ENCODE measurements at regions not wholly inside any gene's neighbourhood (a gene's known extent, or its start where the extent isn't known, plus 50 kb on each side); places are given as distances from the start of the nearest gene placed in this dataset.

DNA sequence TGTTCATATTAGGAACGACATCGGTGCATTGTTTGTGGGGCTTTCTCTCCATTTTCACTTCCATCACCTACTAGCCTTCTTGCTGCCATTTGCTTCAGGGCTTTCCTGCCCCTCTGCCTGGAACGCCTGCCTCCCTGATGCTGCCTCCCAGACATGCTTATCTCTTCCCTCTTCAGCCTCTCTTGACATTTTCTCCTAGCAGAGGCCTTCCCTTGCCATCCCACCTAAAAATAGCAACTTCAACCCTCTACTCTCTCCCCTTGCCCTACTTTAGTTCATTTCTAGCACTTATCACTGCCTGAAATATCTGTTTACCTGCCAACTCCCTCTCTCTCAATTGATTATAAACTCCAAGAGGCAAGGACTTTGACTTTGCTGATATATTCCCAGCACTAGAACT, 210.3 kb downstream of the SP3 start:
- peaks cover 10% of the 10 kb centered on the region for H3K4me1 ChIP-seq (ENCODE audit: insufficient read depth, insufficient read length)

DNA sequence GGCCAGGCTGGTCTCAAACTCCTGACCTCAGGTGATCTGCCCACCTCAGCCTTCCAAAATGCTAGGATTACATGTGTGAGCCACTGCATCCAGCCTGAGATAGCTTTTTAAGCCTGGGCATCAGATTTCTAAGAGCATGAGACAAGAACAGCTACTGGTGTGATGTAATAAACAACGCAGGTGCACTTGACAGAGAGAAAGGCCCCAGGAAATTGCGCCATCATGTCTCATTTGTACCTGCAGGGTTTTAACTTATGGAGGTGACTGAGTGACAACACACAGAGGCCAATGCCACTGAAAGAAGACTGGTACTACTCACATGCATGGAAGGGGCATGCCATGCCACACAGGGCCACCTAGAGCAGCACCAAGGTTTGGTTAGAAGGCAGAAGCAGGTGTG, 209.4 kb downstream of the SP3 start:
- Histone ChIP-seq H3K4me3 (ENCODE audit: insufficient read length, low read depth) (no peak overlapping the region), H3K27me3 (ENCODE audit: insufficient read depth, insufficient read length) (no peaks in the 10 kb centered on the region), H3K9me3 (ENCODE audit: insufficient read depth, low read length) (no peaks in the 10 kb centered on the region), H3K9ac (ENCODE audit: insufficient read length, low read depth) (no peak overlapping the region), H3K4me1 (ENCODE audit: insufficient read depth, insufficient read length) (peaks cover 6% of the 10 kb centered on the region), H3K36me3 (ENCODE audit: insufficient read depth, insufficient read length, low read length) (no peaks in the 10 kb centered on the region)
- DNase-seq (ENCODE audit: low read depth, low spot score), result no peak
- TF ChIP-seq YY1 (IDR thresholded peaks at IDR 0.05; ENCODE audit: insufficient read depth, insufficient read length) (no peak), ZNF274 (IDR thresholded peaks at IDR 0.05; ENCODE audit: low read depth, low read length) (no peak), SUZ12 (IDR thresholded peaks at IDR 0.05; ENCODE audit: extremely low read depth, insufficient read depth, insufficient read length) (no peak)

More for the DNA sequence above, 210.3 kb downstream of the SP3 start:
- Histone ChIP-seq H3K9me3 (ENCODE audit: insufficient read depth, low read length) (no peaks in the 10 kb centered on the region), H3K4me3 (ENCODE audit: insufficient read length, low read depth) (no peak overlapping the region), H3K9ac (ENCODE audit: insufficient read length, low read depth) (no peak overlapping the region), H3K36me3 (ENCODE audit: insufficient read depth, insufficient read length, low read length) (no peaks in the 10 kb centered on the region), H3K27me3 (ENCODE audit: insufficient read depth, insufficient read length) (no peaks in the 10 kb centered on the region)
- no peak for DNase-seq (ENCODE audit: low read depth, low spot score)
- TF ChIP-seq SUZ12 (IDR thresholded peaks at IDR 0.05; ENCODE audit: extremely low read depth, insufficient read depth, insufficient read length), result no peak
- TF ChIP-seq YY1 (IDR thresholded peaks at IDR 0.05; ENCODE audit: insufficient read depth, insufficient read length), result no peak
- no peak for TF ChIP-seq ZNF274 (IDR thresholded peaks at IDR 0.05; ENCODE audit: low read depth, low read length)

GRCh38 chr2:173759959-173760358, 205.2 kb downstream of the SP3 start:
- Histone ChIP-seq H3K9ac (ENCODE audit: insufficient read length, low read depth) (no peak overlapping the region), H3K36me3 (ENCODE audit: insufficient read depth, insufficient read length, low read length) (no peaks in the 10 kb centered on the region), H3K9me3 (ENCODE audit: insufficient read depth, low read length) (no peaks in the 10 kb centered on the region), H3K4me3 (ENCODE audit: insufficient read length, low read depth) (no peak overlapping the region), H3K27me3 (ENCODE audit: insufficient read depth, insufficient read length) (no peaks in the 10 kb centered on the region), H3K4me1 (ENCODE audit: insufficient read depth, insufficient read length) (peaks cover 2% of the 10 kb centered on the region)
- TF ChIP-seq SUZ12 (IDR thresholded peaks at IDR 0.05; ENCODE audit: extremely low read depth, insufficient read depth, insufficient read length) (no peak), YY1 (IDR thresholded peaks at IDR 0.05; ENCODE audit: insufficient read depth, insufficient read length) (no peak), ZNF274 (IDR thresholded peaks at IDR 0.05; ENCODE audit: low read depth, low read length) (no peak)
- DNase-seq (ENCODE audit: low read depth, low spot score), result no peak

DNA sequence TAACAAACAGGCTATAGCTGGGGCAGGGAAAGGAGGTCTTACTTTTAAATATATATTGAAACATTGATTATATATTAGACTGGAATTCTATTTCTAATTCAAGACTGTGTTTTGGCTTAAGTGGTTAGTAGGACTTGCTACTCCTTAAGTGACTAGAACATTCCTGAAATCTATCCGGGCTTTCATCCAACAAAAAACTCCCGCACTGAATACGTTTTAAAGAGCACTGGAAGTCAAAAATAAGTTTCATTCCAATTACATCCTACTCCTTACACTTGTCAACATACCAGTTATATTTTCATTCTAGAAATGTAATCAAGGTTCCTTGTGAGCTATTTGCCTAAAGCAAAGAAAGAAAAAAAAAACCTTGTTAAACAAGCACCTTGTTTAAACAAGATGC, 204.6 kb downstream of the SP3 start:
- no peak for DNase-seq (ENCODE audit: low read depth, low spot score)
- Histone ChIP-seq H3K27me3 (ENCODE audit: insufficient read depth, insufficient read length) (no peaks in the 10 kb centered on the region), H3K36me3 (ENCODE audit: insufficient read depth, insufficient read length, low read length) (no peaks in the 10 kb centered on the region), H3K4me1 (ENCODE audit: insufficient read depth, insufficient read length) (peaks cover 2% of the 10 kb centered on the region), H3K9ac (ENCODE audit: insufficient read length, low read depth) (no peak overlapping the region), H3K9me3 (ENCODE audit: insufficient read depth, low read length) (no peaks in the 10 kb centered on the region), H3K4me3 (ENCODE audit: insufficient read length, low read depth) (no peak overlapping the region)
- no peak for TF ChIP-seq SUZ12 (IDR thresholded peaks at IDR 0.05; ENCODE audit: extremely low read depth, insufficient read depth, insufficient read length)
- no peak for TF ChIP-seq ZNF274 (IDR thresholded peaks at IDR 0.05; ENCODE audit: low read depth, low read length)
- TF ChIP-seq YY1 (IDR thresholded peaks at IDR 0.05; ENCODE audit: insufficient read depth, insufficient read length), result no peak

- no peak overlapping the region for H3K4me3 ChIP-seq (ENCODE audit: insufficient read length, low read depth)
- peak; percentile 67 for DNase-seq (ENCODE audit: low read depth, low spot score)
These were observed 203.5 kb downstream of the SP3 start for GRCh38 chr2:173761603-173762119.

GRCh38 chr2:173762221-173762620, 203.0 kb downstream of the SP3 start:
- peaks cover 2% of the 10 kb centered on the region for H3K4me1 ChIP-seq (ENCODE audit: insufficient read depth, insufficient read length)
- no peak overlapping the region for H3K4me3 ChIP-seq (ENCODE audit: insufficient read length, low read depth)
- no peaks in the 10 kb centered on the region for H3K36me3 ChIP-seq (ENCODE audit: insufficient read depth, insufficient read length, low read length)
- H3K9ac ChIP-seq (ENCODE audit: insufficient read length, low read depth), result no peak overlapping the region
- no peaks in the 10 kb centered on the region for H3K9me3 ChIP-seq (ENCODE audit: insufficient read depth, low read length)
- no peak for TF ChIP-seq SUZ12 (IDR thresholded peaks at IDR 0.05; ENCODE audit: extremely low read depth, insufficient read depth, insufficient read length)
- no peak for TF ChIP-seq ZNF274 (IDR thresholded peaks at IDR 0.05; ENCODE audit: low read depth, low read length)
- no peak for TF ChIP-seq YY1 (IDR thresholded peaks at IDR 0.05; ENCODE audit: insufficient read depth, insufficient read length)
- no peaks in the 10 kb centered on the region for H3K27me3 ChIP-seq (ENCODE audit: insufficient read depth, insufficient read length)
- DNase-seq (ENCODE audit: low read depth, low spot score), result no peak

More at GRCh38 chr2:173761603-173762119, 203.5 kb downstream of the SP3 start:
- H3K4me1 ChIP-seq (ENCODE audit: insufficient read depth, insufficient read length), result peaks cover 2% of the 10 kb centered on the region
- no peak overlapping the region for H3K9ac ChIP-seq (ENCODE audit: insufficient read length, low read depth)
- no peaks in the 10 kb centered on the region for H3K36me3 ChIP-seq (ENCODE audit: insufficient read depth, insufficient read length, low read length)
- H3K27me3 ChIP-seq (ENCODE audit: insufficient read depth, insufficient read length), result no peaks in the 10 kb centered on the region
- no peaks in the 10 kb centered on the region for H3K9me3 ChIP-seq (ENCODE audit: insufficient read depth, low read length)
- no peak for TF ChIP-seq SUZ12 (IDR thresholded peaks at IDR 0.05; ENCODE audit: extremely low read depth, insufficient read depth, insufficient read length)
- TF ChIP-seq YY1 (IDR thresholded peaks at IDR 0.05; ENCODE audit: insufficient read depth, insufficient read length), result no peak
- no peak for TF ChIP-seq ZNF274 (IDR thresholded peaks at IDR 0.05; ENCODE audit: low read depth, low read length)

DNA sequence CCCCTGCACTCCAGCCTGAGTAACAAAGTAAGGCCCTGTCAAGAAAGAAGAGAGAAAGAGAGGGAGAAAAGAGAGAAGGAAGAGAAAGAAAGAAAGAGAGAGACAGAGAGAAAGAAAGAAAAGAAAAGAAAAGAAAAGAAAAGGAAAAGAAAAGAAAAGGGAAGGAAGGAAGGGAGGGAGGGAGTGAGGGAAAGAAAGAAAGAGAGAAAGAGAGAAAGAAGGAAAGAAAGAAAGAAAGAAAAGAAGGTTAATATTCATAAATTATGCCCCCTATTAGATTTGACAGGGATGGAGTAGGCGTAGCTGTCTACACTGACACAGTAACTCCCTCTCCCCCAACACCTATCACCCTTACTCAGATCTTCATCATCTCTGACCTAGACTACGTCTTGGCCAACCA, 202.3 kb downstream of the SP3 start:
- H3K9me3 ChIP-seq (ENCODE audit: insufficient read depth, low read length), result no peaks in the 10 kb centered on the region
- H3K27me3 ChIP-seq (ENCODE audit: insufficient read depth, insufficient read length), result no peaks in the 10 kb centered on the region
- no peak overlapping the region for H3K4me3 ChIP-seq (ENCODE audit: insufficient read length, low read depth)
- no peak for DNase-seq (ENCODE audit: low read depth, low spot score)
- no peaks in the 10 kb centered on the region for H3K36me3 ChIP-seq (ENCODE audit: insufficient read depth, insufficient read length, low read length)
- peaks cover 2% of the 10 kb centered on the region for H3K4me1 ChIP-seq (ENCODE audit: insufficient read depth, insufficient read length)
- H3K9ac ChIP-seq (ENCODE audit: insufficient read length, low read depth), result no peak overlapping the region
- no peak for TF ChIP-seq ZNF274 (IDR thresholded peaks at IDR 0.05; ENCODE audit: low read depth, low read length)
- no peak for TF ChIP-seq YY1 (IDR thresholded peaks at IDR 0.05; ENCODE audit: insufficient read depth, insufficient read length)
- no peak for TF ChIP-seq SUZ12 (IDR thresholded peaks at IDR 0.05; ENCODE audit: extremely low read depth, insufficient read depth, insufficient read length)
